GM23248 (cell line): ENCODE measurements at regions not wholly inside any gene's neighbourhood (a gene's known extent, or its start where the extent isn't known, plus 50 kb on each side); places are given as distances from the start of the nearest gene placed in this dataset.

Source experiments
- EZH2 ChIP-seq: fragments of 200-600 bp; sonication (generic); IDR thresholded peaks from 2 replicates; pipeline ENCODE4 v1.6.1; 2018; ENCODE audit warnings: antibody characterized with exemption, mild to moderate bottlenecking; ENCODE audit not compliant: insufficient read depth, poor library complexity, severe bottlenecking
- EZH2phosphoT487 ChIP-seq: fragments of 200-600 bp; sonication (generic); IDR thresholded peaks from 2 replicates; pipeline ENCODE4 v1.6.1; 2018; ENCODE audit warnings: antibody characterized with exemption, moderate library complexity, mild to moderate bottlenecking, low read depth; ENCODE audit not compliant: insufficient read depth

- TF ChIP-seq EZH2 (no peak), EZH2phosphoT487 (no peak)
These were observed 335.3 kb upstream of the ACTBL2 start for GRCh38 chr5:57817924-57818323.
